CD14-positive monocyte (primary cell): ENCODE measurements at regions not wholly inside any gene's neighbourhood (a gene's known extent, or its start where the extent isn't known, plus 50 kb on each side); places are given as distances from the start of the nearest gene placed in this dataset.

Experiments
- DNase-seq, 3 donors: peaks; one replicate each; pipeline ENCODE4 v3.0.0-alpha.2; 2011 to 2022
- H2AFZ ChIP-seq: 2 replicates; pipeline ENCODE4 v1.6.0; 2012; ENCODE audit warnings: mild to moderate bottlenecking, low read depth, low read length, inconsistent platforms; ENCODE audit not compliant: insufficient read depth, poor library complexity, severe bottlenecking
- H3K27ac ChIP-seq, 2 donors: 1 replicate in 1 of 2; 2 replicates in 1 of 2; pipeline ENCODE4 v1.5.1; 2012 to 2013; ENCODE audit warnings: low read length in 2 of 2, control low read depth in 1 of 2, inconsistent platforms in 1 of 2, low read depth in 1 of 2, mild to moderate bottlenecking in 1 of 2
- H3K27me3 ChIP-seq, 2 donors: one replicate each; pipeline versions ENCODE4 v1.6.0 to v1.6.1; 2011 to 2013; ENCODE audit warnings: low read length in 2 of 2; ENCODE audit not compliant: control insufficient read depth in 2 of 2, insufficient read depth in 2 of 2
- H3K36me3 ChIP-seq, 2 donors: replicated peaks in 1 of 2; 1 replicate in 1 of 2; 2 replicates in 1 of 2; pipeline versions ENCODE4 v1.5.1 to v1.6.1; 2012 to 2013; ENCODE audit warnings: low read length in 2 of 2, control low read depth in 1 of 2, inconsistent platforms in 1 of 2, mild to moderate bottlenecking in 1 of 2; ENCODE audit not compliant: insufficient read depth in 2 of 2, control insufficient read depth in 1 of 2
- H3K4me1 ChIP-seq, 2 donors: 1 replicate in 1 of 2; 2 replicates in 1 of 2; pipeline versions ENCODE4 v1.5.1 to v1.6.1; 2012 to 2013; ENCODE audit warnings: low read length in 2 of 2, control low read depth in 1 of 2, inconsistent platforms in 1 of 2, mild to moderate bottlenecking in 1 of 2, moderate library complexity in 1 of 2; ENCODE audit not compliant: insufficient read depth in 2 of 2, control insufficient read depth in 1 of 2
- H3K4me2 ChIP-seq: replicated peaks from 2 replicates; pipeline ENCODE3; 2012; ENCODE audit warnings: low read length, moderate library complexity, mild to moderate bottlenecking; ENCODE audit not compliant: poor library complexity, severe bottlenecking; ENCODE audit errors: extremely low read depth
- H3K4me3 ChIP-seq, 3 experiments: fragments of 200-600 bp in 1 of 3; sonication (generic) in 1 of 3; replicated peaks in 1 of 3; 1 replicate in 2 of 3; 2 replicates in 1 of 3; pipeline ENCODE4 v1.5.1; 2011 to 2013; ENCODE audit warnings: low read length in 3 of 3, mild to moderate bottlenecking in 3 of 3, control low read depth in 2 of 3, low read depth in 2 of 3, inconsistent platforms in 1 of 3, moderate library complexity in 1 of 3
- H3K79me2 ChIP-seq: 2 replicates; pipeline ENCODE4 v1.6.0; 2012; ENCODE audit warnings: mild to moderate bottlenecking, control low read depth, inconsistent platforms, low read length, moderate library complexity; ENCODE audit not compliant: insufficient read depth
- H3K9ac ChIP-seq: 2 replicates; pipeline ENCODE4 v1.6.0; 2017; ENCODE audit warnings: low read length, mild to moderate bottlenecking; ENCODE audit not compliant: insufficient read depth, poor library complexity, severe bottlenecking
- H3K9me3 ChIP-seq, 2 donors: replicated peaks in 1 of 2; 1 replicate in 1 of 2; 2 replicates in 1 of 2; pipeline versions ENCODE4 v1.5.1 to v1.6.1; 2012 to 2013; ENCODE audit warnings: low read length in 2 of 2, control low read depth in 1 of 2; ENCODE audit not compliant: control insufficient read depth in 1 of 2, insufficient read depth in 1 of 2
- H4K20me1 ChIP-seq: 2 replicates; pipeline ENCODE4 v1.6.0; 2012; ENCODE audit warnings: mild to moderate bottlenecking, low read length, control low read depth, moderate library complexity; ENCODE audit not compliant: insufficient read depth
- H3K27ac Mint-ChIP-seq, 7 donors: one replicate each; pipeline ENCODE4 v1.8.0; 2020; ENCODE audit warnings: mild to moderate bottlenecking in 7 of 7, mixed read lengths in 7 of 7, moderate library complexity in 6 of 7, inconsistent platforms in 2 of 7
- H3K27me3 Mint-ChIP-seq, 3 donors: one replicate each; pipeline ENCODE4 v1.8.0; 2021 to 2022; ENCODE audit warnings: low read depth in 3 of 3, mild to moderate bottlenecking in 3 of 3, mixed read lengths in 3 of 3, moderate library complexity in 3 of 3, inconsistent platforms in 1 of 3
- H3K36me3 Mint-ChIP-seq, 2 donors: one replicate each; pipeline ENCODE4 v1.8.0; 2020; ENCODE audit warnings: mixed read lengths in 2 of 2, inconsistent platforms in 1 of 2, mild to moderate bottlenecking in 1 of 2
- H3K4me1 Mint-ChIP-seq: one replicate; pipeline ENCODE4 v1.8.0; 2020; ENCODE audit warnings: mild to moderate bottlenecking, mixed read lengths
- H3K4me3 Mint-ChIP-seq, 2 donors: one replicate each; pipeline ENCODE4 v1.8.0; 2020; ENCODE audit warnings: mild to moderate bottlenecking in 2 of 2, mixed read lengths in 2 of 2, moderate library complexity in 1 of 2
- H3K9me3 Mint-ChIP-seq, 7 donors: one replicate each; pipeline ENCODE4 v1.8.0; 2020 to 2022; ENCODE audit warnings: mixed read lengths in 7 of 7, mild to moderate bottlenecking in 6 of 7, moderate library complexity in 6 of 7, inconsistent platforms in 2 of 7
- intact Hi-C, 2 donors: fragments of 100-400 bp; cut with micrococcal nuclease; formaldehyde crosslinking; loops; one replicate each; pipeline versions ENCODE4 v1.15.0 to v1.15.1; 2023
- TF ChIP-seq, protein P1 (sequence below): fragments of 200-600 bp; IDR thresholded peaks from one replicate; pipeline ENCODE4 v1.8.0; 2022; ENCODE audit warnings: antibody characterized with exemption, mild to moderate bottlenecking

DNA sequence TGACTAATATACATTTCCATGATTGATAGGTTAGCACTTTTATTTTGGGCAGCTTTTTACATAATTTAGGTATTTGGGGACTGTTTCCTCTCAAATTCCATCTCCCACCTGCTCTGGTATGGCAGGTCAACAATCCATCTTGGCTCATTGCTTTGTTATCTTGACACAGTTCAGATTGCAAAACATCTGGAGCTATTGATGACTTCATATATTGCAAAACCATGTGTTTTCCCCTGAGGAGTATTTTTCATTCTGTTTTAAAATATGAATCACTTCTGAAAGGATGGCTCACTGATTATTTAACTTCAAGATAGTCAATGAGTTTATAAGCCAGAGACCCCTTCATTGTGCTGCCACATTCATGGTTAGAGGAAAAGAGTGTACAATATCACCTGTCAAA is 1206.0 kb upstream of the C9orf72 start:
- Histone ChIP-seq H3K4me2 (no peak overlapping the region), H3K4me1 (no peaks in the 10 kb centered on the region), H4K20me1 (no peaks in the 10 kb centered on the region), H3K79me2 (no peaks in the 10 kb centered on the region), H3K9ac (no peak overlapping the region), H3K9me3 (no peaks in the 10 kb centered on the region), H3K27me3 (no peaks in the 10 kb centered on the region), H3K27ac (no peak overlapping the region), H3K4me3 (no peak overlapping the region), H2AFZ (no peak overlapping the region), H3K36me3 (no peaks in the 10 kb centered on the region)
- no peak for DNase-seq
- TF ChIP-seq, protein P1, sequence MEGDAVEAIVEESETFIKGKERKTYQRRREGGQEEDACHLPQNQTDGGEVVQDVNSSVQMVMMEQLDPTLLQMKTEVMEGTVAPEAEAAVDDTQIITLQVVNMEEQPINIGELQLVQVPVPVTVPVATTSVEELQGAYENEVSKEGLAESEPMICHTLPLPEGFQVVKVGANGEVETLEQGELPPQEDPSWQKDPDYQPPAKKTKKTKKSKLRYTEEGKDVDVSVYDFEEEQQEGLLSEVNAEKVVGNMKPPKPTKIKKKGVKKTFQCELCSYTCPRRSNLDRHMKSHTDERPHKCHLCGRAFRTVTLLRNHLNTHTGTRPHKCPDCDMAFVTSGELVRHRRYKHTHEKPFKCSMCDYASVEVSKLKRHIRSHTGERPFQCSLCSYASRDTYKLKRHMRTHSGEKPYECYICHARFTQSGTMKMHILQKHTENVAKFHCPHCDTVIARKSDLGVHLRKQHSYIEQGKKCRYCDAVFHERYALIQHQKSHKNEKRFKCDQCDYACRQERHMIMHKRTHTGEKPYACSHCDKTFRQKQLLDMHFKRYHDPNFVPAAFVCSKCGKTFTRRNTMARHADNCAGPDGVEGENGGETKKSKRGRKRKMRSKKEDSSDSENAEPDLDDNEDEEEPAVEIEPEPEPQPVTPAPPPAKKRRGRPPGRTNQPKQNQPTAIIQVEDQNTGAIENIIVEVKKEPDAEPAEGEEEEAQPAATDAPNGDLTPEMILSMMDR, result no peak
- no peak overlapping the region for H3K27ac Mint-ChIP-seq
- no peak overlapping the region for H3K4me3 Mint-ChIP-seq
- H3K36me3 Mint-ChIP-seq, result no peaks in the 10 kb centered on the region
- intact Hi-C loops, result no loop called here
- peaks cover 0 to 1% (median 0%) of the 10 kb centered on the region in 3 donors for H3K27me3 Mint-ChIP-seq
- H3K9me3 Mint-ChIP-seq, result peaks cover 0 to 4% (median 0%) of the 10 kb centered on the region in 7 donors
- H3K4me1 Mint-ChIP-seq, result no peaks in the 10 kb centered on the region

DNA sequence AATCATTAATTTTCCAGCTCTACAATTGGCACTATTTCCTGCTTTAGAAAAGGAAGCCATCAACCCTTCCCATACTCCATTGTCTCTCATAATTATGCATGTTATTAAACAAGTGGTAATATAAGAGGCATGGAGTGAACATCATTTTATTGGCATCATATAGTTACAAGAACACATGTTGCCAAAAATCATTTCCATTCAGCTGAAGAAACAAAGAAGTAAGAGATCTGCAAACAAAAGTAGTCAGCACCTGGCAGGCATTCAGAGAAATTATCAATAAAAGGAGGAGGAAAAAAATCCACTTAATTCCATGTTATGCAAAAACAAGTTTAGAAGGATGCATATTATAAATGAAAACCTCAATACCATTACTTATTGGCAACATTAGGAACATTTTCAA is 1208.2 kb upstream of the C9orf72 start:
- H3K4me1 ChIP-seq, result no peaks in the 10 kb centered on the region
- no peaks in the 10 kb centered on the region for H4K20me1 ChIP-seq
- H3K9me3 ChIP-seq, result no peaks in the 10 kb centered on the region
- no peak for DNase-seq
- H3K4me3 ChIP-seq, result no peak overlapping the region
- Mint-ChIP-seq H3K4me3 (no peak overlapping the region), H3K9me3 (peaks cover 0 to 8% (median 0%) of the 10 kb centered on the region in 7 donors), H3K4me1 (no peaks in the 10 kb centered on the region), H3K27ac (no peak overlapping the region), H3K27me3 (peaks cover 0 to 3% (median 1%) of the 10 kb centered on the region in 3 donors), H3K36me3 (no peaks in the 10 kb centered on the region)
- no peak overlapping the region for H3K4me2 ChIP-seq
- intact Hi-C loops, result no loop called here
- H3K27me3 ChIP-seq, result no peaks in the 10 kb centered on the region
- no peaks in the 10 kb centered on the region for H3K36me3 ChIP-seq
- H3K9ac ChIP-seq, result no peak overlapping the region
- TF ChIP-seq, protein P1, result no peak
- no peak overlapping the region for H2AFZ ChIP-seq
- no peak overlapping the region for H3K27ac ChIP-seq
- H3K79me2 ChIP-seq, result no peaks in the 10 kb centered on the region
